ENCODE measurements at regions not wholly inside any gene's neighbourhood (a gene's known extent, or its start where the extent isn't known, plus 50 kb on each side); places are given as distances from the start of the nearest gene placed in this dataset.
"Not testable (repeated sequence)": the region's sequence is repeated elsewhere in the genome, so short reads cannot be mapped to it uniquely, and the experiment has no call there.

- no peak for DNase-seq
Observed at GRCh38 chr16:17014484-17015121, 456.2 kb downstream of the XYLT1 start.

- no peak for DNase-seq
Observed at GRCh38 chr16:17015702-17016101, 455.1 kb downstream of the XYLT1 start.

- DNase-seq: no peak
Observed at GRCh38 chr16:17017442-17017841, 453.3 kb downstream of the XYLT1 start.

GRCh38 chr16:17018585-17018939 is 452.2 kb downstream of the XYLT1 start:
- DNase-seq: no peak

GRCh38 chr16:17019366-17019765 is 451.4 kb downstream of the XYLT1 start:
- DNase-seq: no peak

GRCh38 chr16:17023606-17024005 is 447.2 kb downstream of the XYLT1 start:
- DNase-seq: no peak

- DNase-seq: no peak
Observed at GRCh38 chr16:17024514-17024913, 446.2 kb downstream of the XYLT1 start.

- no peak for DNase-seq
Observed at GRCh38 chr16:17026600-17027242, 444.0 kb downstream of the XYLT1 start.

- DNase-seq: no peak
Observed at GRCh38 chr16:17027488-17028129, 443.2 kb downstream of the XYLT1 start.

- DNase-seq: no peak
Observed at GRCh38 chr16:17029602-17030350, 441.0 kb downstream of the XYLT1 start.

GRCh38 chr16:17031484-17032268 is 439.1 kb downstream of the XYLT1 start:
- no peak for DNase-seq

GRCh38 chr16:17032332-17032731 is 438.4 kb downstream of the XYLT1 start:
- DNase-seq: no peak

- DNase-seq: no peak
Observed at GRCh38 chr16:17034477-17035252, 436.1 kb downstream of the XYLT1 start.

GRCh38 chr16:17037499-17037898 is 433.3 kb downstream of the XYLT1 start:
- no peak for DNase-seq

GRCh38 chr16:17038415-17038814 is 432.3 kb downstream of the XYLT1 start:
- no peak for DNase-seq

- DNase-seq: not testable (repeated sequence)
Observed at GRCh38 chr16:17049109-17049508, 421.7 kb downstream of the XYLT1 start.

GRCh38 chr16:17050468-17050867 is 420.3 kb downstream of the XYLT1 start:
- no peak for DNase-seq

Data from fibroblast of skin of scalp (primary cell).